Sigmoid colon (tissue), 6 donors: ENCODE measurements at regions not wholly inside any gene's neighbourhood (a gene's known extent, or its start where the extent isn't known, plus 50 kb on each side); places are given as distances from the start of the nearest gene placed in this dataset.

Experiments
- DNase-seq: peaks from one replicate; pipeline ENCODE4 v3.0.0-alpha.2; 2019
- H3K27ac ChIP-seq, 4 donors: fragments of 200-600 bp; sonication (generic); one replicate each; pipeline ENCODE4 v1.5.1; 2016 to 2019; ENCODE audit warnings: mild to moderate bottlenecking in 1 of 4
- H3K27me3 ChIP-seq, 3 donors: fragments of 200-600 bp; sonication (generic); one replicate each; pipeline ENCODE4 v1.5.1; 2019; ENCODE audit warnings: mild to moderate bottlenecking in 1 of 3
- H3K36me3 ChIP-seq, 4 donors: fragments of 200-600 bp; sonication (generic); one replicate each; pipeline ENCODE4 v1.5.1; 2016 to 2019
- H3K4me1 ChIP-seq, 4 donors: fragments of 200-600 bp; sonication (generic); one replicate each; pipeline ENCODE4 v1.5.1; 2017 to 2019
- H3K4me3 ChIP-seq, 4 donors: fragments of 200-600 bp; sonication (generic); one replicate each; pipeline ENCODE4 v1.5.1; 2017 to 2019; ENCODE audit warnings: mild to moderate bottlenecking in 2 of 4, moderate library complexity in 1 of 4
- H3K9me3 ChIP-seq, 4 donors: fragments of 200-600 bp in 3 of 4; sonication (generic) in 3 of 4; one replicate each; pipeline versions ENCODE4 v1.5.1 to v1.6.1; 2013 to 2019
- CTCF ChIP-seq, 4 experiments: fragments of 450-650 bp in 3 of 4; fragments of 200-600 bp in 1 of 4; IDR thresholded peaks; one replicate each; pipeline ENCODE4 v1.5.1; 2016 to 2019; ENCODE audit warnings: antibody characterized with exemption in 4 of 4, mild to moderate bottlenecking in 3 of 4, moderate library complexity in 2 of 4
- EP300 ChIP-seq, 4 donors: sonication (generic); formaldehyde crosslinking; IDR thresholded peaks; one replicate each; pipeline ENCODE4 v1.6.1; 2017; ENCODE audit warnings: antibody characterized with exemption in 4 of 4
- POLR2A ChIP-seq, 2 donors: fragments of 450-650 bp; IDR thresholded peaks; one replicate each; pipeline ENCODE4 v1.6.1; 2016; ENCODE audit warnings: antibody characterized with exemption in 2 of 2, mild to moderate bottlenecking in 2 of 2, moderate library complexity in 2 of 2
- POLR2AphosphoS5 ChIP-seq, 4 donors: sonication (generic); formaldehyde crosslinking; IDR thresholded peaks; one replicate each; pipeline ENCODE4 v1.6.1; 2017; ENCODE audit warnings: antibody characterized with exemption in 4 of 4
- WGBS, 2 donors: extraction: QIAGEN DNeasy Blood & Tissue Kit; methylation state at CpG; one replicate each; pipeline ENCODE4 v1.1.7; 2013; 5-methylcytosine and 5-hydroxymethylcytosine counted together
- intact Hi-C: fragments of 100-400 bp; cut with DNase I; formaldehyde crosslinking; loops from one replicate; pipeline ENCODE4 v1.15.1; 2023
- donor health status: healthy with polysubstance abuse.
- donor health status: healthy.

DNA sequence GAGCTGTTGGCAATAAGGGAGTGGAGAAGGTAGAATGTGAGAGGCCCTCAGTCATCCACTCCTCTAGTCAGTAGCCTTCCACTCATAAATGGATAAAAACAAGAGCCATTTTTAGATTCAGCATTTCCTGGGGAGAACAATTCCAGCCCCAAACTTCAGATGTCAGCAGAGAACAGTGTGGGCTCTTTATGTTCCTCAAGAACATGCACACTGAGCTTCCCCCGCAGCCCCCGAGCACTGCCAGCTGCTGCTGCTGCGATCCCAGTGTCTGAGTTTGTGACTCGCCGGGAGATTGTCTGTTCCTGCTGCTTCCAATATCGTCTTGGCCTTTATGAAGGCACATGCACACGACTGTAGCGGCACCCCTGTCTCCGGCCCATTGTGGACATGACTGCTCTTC, 143.7 kb upstream of the CTNNA2 start:
- Histone ChIP-seq H3K4me3 (no peak overlapping the region), H3K27me3 (no peaks in the 10 kb centered on the region), H3K27ac (no peak overlapping the region), H3K36me3 (no peaks in the 10 kb centered on the region), H3K9me3 (no peaks in the 10 kb centered on the region), H3K4me1 (no peaks in the 10 kb centered on the region)
- intact Hi-C loops = no loop called here
- DNase-seq = no peak
- 84 to 91% methylated on average over 9 of the region's 9 CpGs for WGBS, 2 donors
- no peak for TF ChIP-seq POLR2A (IDR thresholded peaks at IDR 0.05)

GRCh38 chr2:79368116-79368630, 144.7 kb upstream of the CTNNA2 start:
- no peak overlapping the region for H3K4me3 ChIP-seq
- DNase-seq = no peak
- H3K4me1 ChIP-seq = no peaks in the 10 kb centered on the region
- no peak for TF ChIP-seq CTCF (IDR thresholded peaks at IDR 0.05)
- no peak for TF ChIP-seq EP300 (IDR thresholded peaks at IDR 0.05)
- no peak for TF ChIP-seq POLR2A (IDR thresholded peaks at IDR 0.05)
- no peak for TF ChIP-seq POLR2AphosphoS5 (IDR thresholded peaks at IDR 0.05)
- H3K27me3 ChIP-seq = no peaks in the 10 kb centered on the region
- no peaks in the 10 kb centered on the region for H3K9me3 ChIP-seq
- intact Hi-C loops = no loop called here
- 69 to 82% methylated on average over 5 of the region's 5 CpGs for WGBS, 2 donors
- no peaks in the 10 kb centered on the region for H3K36me3 ChIP-seq
- H3K27ac ChIP-seq = no peak overlapping the region

GRCh38 chr2:79359419-79359818, 153.4 kb upstream of the CTNNA2 start:
- 39 to 40% methylated on average over 2 of the region's 2 CpGs for WGBS, 2 donors

GRCh38 chr2:79355569-79355968, 157.3 kb upstream of the CTNNA2 start:
- no peaks in the 10 kb centered on the region for H3K9me3 ChIP-seq
- no peak overlapping the region for H3K27ac ChIP-seq
- TF ChIP-seq CTCF (IDR thresholded peaks at IDR 0.05) (no peak), POLR2AphosphoS5 (IDR thresholded peaks at IDR 0.05) (no peak), POLR2A (IDR thresholded peaks at IDR 0.05) (no peak), EP300 (IDR thresholded peaks at IDR 0.05) (no peak)
- H3K36me3 ChIP-seq = no peaks in the 10 kb centered on the region
- intact Hi-C loops = no loop called here
- no peak for DNase-seq
- H3K4me1 ChIP-seq = no peaks in the 10 kb centered on the region
- 50 to 70% methylated on average over 1 of the region's 1 CpG for WGBS, 2 donors
- H3K27me3 ChIP-seq = no peaks in the 10 kb centered on the region
- H3K4me3 ChIP-seq = no peak overlapping the region

More at GRCh38 chr2:79359419-79359818, 153.4 kb upstream of the CTNNA2 start:
- Histone ChIP-seq H3K27ac (no peak overlapping the region), H3K9me3 (no peaks in the 10 kb centered on the region), H3K36me3 (no peaks in the 10 kb centered on the region), H3K4me3 (no peak overlapping the region), H3K4me1 (no peaks in the 10 kb centered on the region), H3K27me3 (no peaks in the 10 kb centered on the region)
- no peak for DNase-seq
- no peak for TF ChIP-seq POLR2AphosphoS5 (IDR thresholded peaks at IDR 0.05)
- TF ChIP-seq CTCF (IDR thresholded peaks at IDR 0.05) = no peak
- no peak for TF ChIP-seq POLR2A (IDR thresholded peaks at IDR 0.05)
- TF ChIP-seq EP300 (IDR thresholded peaks at IDR 0.05) = no peak
- intact Hi-C loops = no loop called here

GRCh38 chr2:79327460-79327859, 167.9 kb upstream of the REG3A start:
- Histone ChIP-seq H3K4me3 (no peak overlapping the region), H3K27me3 (no peaks in the 10 kb centered on the region), H3K9me3 (no peaks in the 10 kb centered on the region), H3K36me3 (no peaks in the 10 kb centered on the region), H3K27ac (no peak overlapping the region), H3K4me1 (no peaks in the 10 kb centered on the region)
- no peak for TF ChIP-seq POLR2A (IDR thresholded peaks at IDR 0.05)
- no peak for TF ChIP-seq CTCF (IDR thresholded peaks at IDR 0.05)
- TF ChIP-seq EP300 (IDR thresholded peaks at IDR 0.05) = no peak
- TF ChIP-seq POLR2AphosphoS5 (IDR thresholded peaks at IDR 0.05) = no peak
- intact Hi-C loops = no loop called here
- DNase-seq = no peak
